GM18868 (cell line): ENCODE measurements at regions not wholly inside any gene's neighbourhood (a gene's known extent, or its start where the extent isn't known, plus 50 kb on each side); places are given as distances from the start of the nearest gene placed in this dataset.

Experiments used
- ATAC-seq: cut with Tn5 transposase; IDR thresholded peaks from one replicate; pipeline ENCODE4 v1.9.1; 2021; ENCODE audit warnings: mild to moderate bottlenecking, moderate library complexity; ENCODE audit not compliant: unreplicated experiment

GRCh38 chr9:86663905-86664304 lies 283.4 kb downstream of the GAS1 start:
- ATAC-seq: no peak

DNA sequence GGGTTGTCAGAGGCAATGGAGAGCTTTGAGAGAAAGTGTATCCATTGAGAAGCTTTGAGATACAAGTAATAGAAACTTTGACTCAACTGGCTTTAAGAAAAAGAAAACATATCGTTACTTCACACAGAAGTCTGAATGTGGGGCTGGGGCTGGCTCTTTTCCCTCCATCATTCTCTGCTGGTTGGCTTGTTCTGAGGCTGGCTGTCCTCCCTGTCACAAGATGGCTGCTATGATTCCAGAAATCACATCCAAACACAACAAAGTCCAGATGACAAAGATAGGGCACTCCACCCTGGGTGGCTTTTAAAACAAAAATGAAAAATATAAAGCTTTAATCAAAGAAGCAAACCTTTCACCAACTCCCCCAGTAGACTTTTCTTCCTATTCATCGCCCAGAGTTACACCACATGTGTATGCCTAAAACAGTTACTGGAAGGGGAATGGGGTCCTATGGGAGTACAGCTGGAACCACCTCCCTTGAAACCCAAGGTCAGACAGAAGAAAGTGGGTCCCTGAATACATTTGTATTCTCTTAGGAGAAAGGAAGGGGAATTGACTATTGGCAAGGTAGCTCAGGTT lies 284.3 kb downstream of the GAS1 start:
- ATAC-seq: no peak

GRCh38 chr9:86660146-86660943 lies 287.0 kb downstream of the GAS1 start:
- ATAC-seq: no peak

DNA sequence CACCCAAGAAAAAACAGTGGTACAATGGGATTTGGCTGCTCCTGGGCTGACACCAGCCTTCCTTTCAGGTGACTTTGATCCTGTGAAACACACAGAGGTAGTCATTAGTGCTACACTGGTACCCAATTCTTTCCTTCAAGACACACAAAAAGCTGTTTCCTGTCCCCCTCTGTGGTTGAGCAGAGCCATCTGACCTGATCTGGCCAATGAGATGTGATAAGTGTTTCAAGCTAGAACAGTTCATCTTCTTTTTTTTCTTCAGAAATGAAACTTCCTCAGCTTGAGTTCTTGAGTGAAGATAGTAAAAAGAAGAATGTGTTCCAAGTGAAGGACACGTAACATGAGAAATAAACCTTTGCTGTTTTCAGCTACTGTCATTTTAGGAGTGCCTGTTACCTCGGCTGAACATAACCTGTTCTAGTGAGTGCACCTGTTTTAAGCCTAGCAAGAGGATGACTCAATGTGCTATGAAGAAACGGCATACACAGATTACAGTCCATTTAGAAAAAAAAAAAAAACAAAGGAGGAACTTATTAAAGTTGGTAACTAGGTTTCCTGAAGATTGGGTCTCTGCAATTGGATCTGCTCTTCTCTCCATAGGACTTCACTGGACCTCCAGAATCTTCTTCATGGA lies 287.8 kb downstream of the GAS1 start:
- ATAC-seq: no peak

DNA sequence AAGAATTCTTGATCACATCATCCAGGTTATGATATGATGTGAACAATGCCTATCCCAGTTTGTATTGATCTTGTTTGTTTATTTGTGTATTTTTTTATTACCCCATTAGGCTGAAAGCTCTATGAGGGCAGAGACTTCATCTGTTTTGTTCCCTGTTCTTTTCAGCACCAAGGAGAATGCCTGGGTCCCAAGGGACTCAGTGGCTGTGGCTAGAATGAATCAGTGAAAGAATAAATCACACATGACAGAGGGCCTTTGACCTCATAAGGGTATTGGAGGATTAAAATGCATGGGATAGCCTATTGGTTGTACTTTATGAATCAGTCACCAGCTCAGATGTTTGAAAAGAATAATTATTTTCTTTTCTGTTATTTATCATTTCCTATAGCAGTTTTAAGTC lies 292.2 kb downstream of the GAS1 start:
- no peak for ATAC-seq

- no peak for ATAC-seq
Observed at GRCh38 chr9:86653466-86653865, 293.8 kb downstream of the GAS1 start.

- ATAC-seq: no peak
Observed at GRCh38 chr9:86652736-86653135, 294.6 kb downstream of the GAS1 start.

DNA sequence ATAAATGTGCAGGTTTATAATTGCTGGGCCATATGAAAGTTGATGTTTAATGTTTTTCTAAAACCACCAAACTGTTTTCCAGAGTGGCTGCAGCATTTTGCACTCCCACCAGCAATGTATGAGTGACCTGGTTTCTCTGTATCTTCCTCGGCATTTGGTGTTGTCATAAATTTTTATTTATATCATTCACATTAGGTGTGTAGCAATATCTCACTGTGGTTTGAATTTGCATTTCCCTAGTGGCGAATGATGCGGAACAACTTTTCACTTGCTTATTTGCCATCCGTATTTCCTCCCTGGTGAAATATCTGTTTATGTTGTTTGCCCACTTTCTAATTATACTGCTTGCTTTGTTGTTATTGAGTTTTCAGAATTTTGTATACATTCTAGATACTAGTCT lies 295.7 kb upstream of the TUT7 start:
- ATAC-seq: no peak

- ATAC-seq: no peak
Observed at GRCh38 chr9:86648828-86649170, 294.6 kb upstream of the TUT7 start.

DNA sequence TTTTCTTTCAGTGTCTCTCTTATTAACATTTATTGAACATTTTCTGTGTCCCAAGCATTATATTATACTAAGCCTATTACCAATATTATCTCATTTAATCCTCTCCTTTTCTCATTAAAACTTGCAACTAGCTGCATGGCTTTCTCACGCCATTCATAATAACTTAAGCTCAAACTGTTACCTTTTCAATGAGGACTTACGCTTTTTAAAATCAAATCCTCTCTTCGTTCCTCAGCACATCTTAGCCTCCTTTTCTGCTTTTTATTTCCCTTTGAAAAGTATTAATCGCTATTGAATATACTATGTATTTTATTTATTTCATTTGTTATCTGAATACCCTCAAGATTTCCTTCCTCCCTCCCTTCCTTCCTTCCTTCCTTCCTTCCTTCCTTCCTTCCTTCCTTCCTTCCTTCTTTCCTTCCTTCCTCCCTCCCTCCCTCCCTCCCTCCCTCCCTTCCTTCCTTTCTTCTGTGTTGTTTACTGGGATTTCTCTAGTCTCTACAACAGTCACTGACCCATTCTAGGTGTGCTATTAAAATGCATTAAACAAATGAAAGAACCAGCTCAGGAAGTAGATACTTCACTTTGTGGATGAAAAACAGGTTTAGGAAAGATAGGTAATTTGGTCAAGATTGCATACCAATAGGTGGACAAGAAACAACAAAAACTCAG lies 294.1 kb upstream of the TUT7 start:
- no peak for ATAC-seq

DNA sequence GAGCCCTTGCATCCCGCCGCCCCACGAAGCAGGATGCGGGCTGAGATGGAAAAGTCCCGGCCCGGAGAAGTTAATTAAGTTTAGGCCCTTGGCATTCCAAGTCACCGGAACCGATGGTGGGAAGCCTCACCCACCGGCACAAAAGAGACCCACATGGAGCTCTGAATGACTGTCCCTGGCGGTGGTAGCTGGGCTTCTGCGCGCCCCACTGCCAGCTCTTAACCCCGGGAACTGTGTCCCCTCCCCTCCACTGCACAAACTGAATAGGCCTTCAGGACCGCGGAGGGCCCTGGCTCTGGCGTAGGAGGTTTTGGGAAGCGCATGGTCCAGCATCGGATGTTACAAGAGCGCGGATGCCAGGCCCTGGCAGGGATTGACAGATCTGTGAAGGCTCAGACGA lies 291.1 kb upstream of the TUT7 start:
- no peak for ATAC-seq

GRCh38 chr9:86644675-86645034 lies 290.4 kb upstream of the TUT7 start:
- ATAC-seq: no peak

GRCh38 chr9:86643946-86644674 lies 289.9 kb upstream of the TUT7 start:
- no peak for ATAC-seq

- no peak for ATAC-seq
Observed at GRCh38 chr9:86642721-86643120, 288.5 kb upstream of the TUT7 start.

DNA sequence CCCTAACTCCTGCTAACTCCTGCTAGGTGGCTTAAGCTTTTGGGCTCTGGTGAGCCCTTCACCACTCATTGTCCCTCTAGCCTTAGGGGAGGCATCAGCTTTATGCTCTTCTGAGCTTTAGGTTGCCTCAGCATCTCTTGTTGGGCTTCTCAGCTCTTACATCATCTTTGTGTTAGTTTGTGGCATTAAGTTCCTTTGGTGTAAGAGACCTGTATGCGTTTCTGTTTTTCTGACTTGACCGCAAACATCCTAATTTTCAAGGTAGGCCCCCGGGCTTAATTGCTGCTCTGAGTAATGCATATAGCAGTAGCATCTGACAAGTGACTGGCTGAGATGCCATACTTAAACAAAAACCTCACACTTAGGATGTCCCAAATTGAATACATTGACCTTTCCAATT lies 287.8 kb upstream of the TUT7 start:
- ATAC-seq: no peak

DNA sequence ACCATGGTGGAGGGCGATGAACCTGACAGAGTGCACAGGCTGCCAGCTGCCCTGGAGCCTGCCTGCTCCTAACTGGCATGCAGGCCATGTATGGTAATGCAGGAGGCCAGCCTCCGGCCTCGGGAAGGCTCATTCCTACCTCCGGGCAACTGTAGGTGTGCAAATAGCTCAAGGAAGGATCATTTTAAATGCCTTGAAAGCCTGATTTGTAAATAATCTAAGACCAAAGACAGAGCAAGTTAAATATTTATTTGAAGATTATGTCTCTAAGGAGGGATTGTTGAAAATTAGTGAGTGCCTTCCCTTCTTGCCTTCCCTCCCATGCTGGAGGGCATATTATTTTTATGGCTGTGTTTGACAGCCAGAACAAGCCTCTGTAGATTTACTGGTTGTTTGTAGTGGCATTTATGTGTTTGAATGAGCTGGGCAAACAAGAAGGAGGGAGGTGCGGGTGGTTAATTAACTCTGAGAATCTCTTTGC lies 285.7 kb upstream of the TUT7 start:
- ATAC-seq: no peak

GRCh38 chr9:86639287-86639686 lies 285.1 kb upstream of the TUT7 start:
- ATAC-seq: no peak

DNA sequence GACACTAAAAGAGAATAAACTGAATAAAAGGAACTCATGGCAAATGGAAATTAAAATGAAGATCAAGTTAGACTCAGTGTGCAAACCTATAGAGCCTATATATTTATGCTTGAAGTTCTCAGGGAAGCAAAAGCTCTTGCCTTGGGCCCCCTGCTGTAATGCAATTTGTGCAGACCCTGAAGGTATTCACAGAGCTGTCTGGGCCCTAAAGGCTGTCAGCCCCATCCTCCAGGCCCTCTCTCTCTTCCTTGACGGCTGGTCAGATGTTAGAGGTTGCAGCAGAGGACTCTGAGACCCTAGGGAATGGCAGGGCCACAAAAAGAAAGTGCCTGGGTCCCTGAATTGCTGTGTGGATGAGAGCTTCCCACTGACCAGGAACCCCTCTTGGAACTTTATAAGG lies 283.9 kb upstream of the TUT7 start:
- no peak for ATAC-seq

DNA sequence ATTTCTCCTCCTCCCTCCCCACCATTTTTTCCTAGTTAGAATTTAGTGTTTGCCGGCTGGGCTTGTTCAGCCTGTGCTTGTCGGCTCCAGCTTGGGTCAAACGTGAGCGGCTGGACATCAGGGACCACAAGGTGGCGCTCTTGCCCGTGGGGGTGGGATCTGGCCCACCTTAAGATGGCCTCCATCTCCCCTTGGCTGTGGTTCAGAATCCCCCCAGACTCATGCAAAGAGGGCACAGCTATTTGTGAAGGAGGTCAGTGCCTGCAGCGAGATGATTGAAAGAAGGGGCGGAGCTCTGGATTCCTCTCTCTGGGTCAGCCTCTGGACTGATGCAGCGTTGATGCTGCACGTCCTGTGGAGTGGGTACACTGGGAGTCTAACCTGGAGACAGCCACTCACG lies 283.3 kb upstream of the TUT7 start:
- ATAC-seq: no peak

- ATAC-seq: no peak
Observed at GRCh38 chr9:86636519-86636918, 282.3 kb upstream of the TUT7 start.

GRCh38 chr9:86636038-86636437 lies 281.8 kb upstream of the TUT7 start:
- no peak for ATAC-seq
